GM21825 (cell line): ENCODE measurements at regions not wholly inside any gene's neighbourhood (a gene's known extent, or its start where the extent isn't known, plus 50 kb on each side); places are given as distances from the start of the nearest gene placed in this dataset.

Source experiments
- ATAC-seq: cut with Tn5 transposase; IDR thresholded peaks from one replicate; pipeline ENCODE4 v1.9.1; 2021; ENCODE audit warnings: mild to moderate bottlenecking, moderate library complexity; ENCODE audit not compliant: unreplicated experiment

GRCh38 chr10:10204415-10204814, 813.3 kb upstream of the CELF2 start:
- no peak for ATAC-seq

GRCh38 chr10:10205906-10206305, 811.8 kb upstream of the CELF2 start:
- ATAC-seq, result no peak

GRCh38 chr10:10207538-10207937, 810.1 kb upstream of the CELF2 start:
- ATAC-seq, result no peak

- ATAC-seq, result no peak
Observed at GRCh38 chr10:10208196-10208595, 809.5 kb upstream of the CELF2 start.

- peak; percentile 53 for ATAC-seq
Observed at GRCh38 chr10:10209167-10209566, 808.5 kb upstream of the CELF2 start.

GRCh38 chr10:10211409-10211808, 806.3 kb upstream of the CELF2 start:
- no peak for ATAC-seq

- no peak for ATAC-seq
Observed at GRCh38 chr10:10213237-10213636, 804.4 kb upstream of the CELF2 start.

GRCh38 chr10:10222304-10222841, 795.3 kb upstream of the CELF2 start:
- ATAC-seq, result no peak

GRCh38 chr10:10223131-10223530, 794.5 kb upstream of the CELF2 start:
- no peak for ATAC-seq

GRCh38 chr10:10225136-10225676, 792.5 kb upstream of the CELF2 start:
- ATAC-seq, result no peak

- no peak for ATAC-seq
Observed at GRCh38 chr10:10233229-10233628, 784.4 kb upstream of the CELF2 start.

GRCh38 chr10:10235003-10235402, 782.7 kb upstream of the CELF2 start:
- ATAC-seq, result no peak

GRCh38 chr10:10247585-10247984, 770.1 kb upstream of the CELF2 start:
- no peak for ATAC-seq

- ATAC-seq, result no peak
Observed at GRCh38 chr10:10256860-10257259, 760.8 kb upstream of the CELF2 start.

GRCh38 chr10:10259013-10259412, 758.7 kb upstream of the CELF2 start:
- ATAC-seq, result no peak

GRCh38 chr10:10270126-10271050, 747.3 kb upstream of the CELF2 start:
- no peak for ATAC-seq

GRCh38 chr10:10271639-10272192, 746.0 kb upstream of the CELF2 start:
- no peak for ATAC-seq

- no peak for ATAC-seq
Observed at GRCh38 chr10:10273661-10274060, 744.0 kb upstream of the CELF2 start.

- ATAC-seq, result no peak
Observed at GRCh38 chr10:10279906-10280305, 737.8 kb upstream of the CELF2 start.

- no peak for ATAC-seq
Observed at GRCh38 chr10:10292501-10292900, 725.2 kb upstream of the CELF2 start.

GRCh38 chr10:10293041-10293440, 724.6 kb upstream of the CELF2 start:
- ATAC-seq, result no peak

- no peak for ATAC-seq
Observed at GRCh38 chr10:10293481-10293951, 724.2 kb upstream of the CELF2 start.
